Fibroblast of lung (primary cell): ENCODE measurements at regions not wholly inside any gene's neighbourhood (a gene's known extent, or its start where the extent isn't known, plus 50 kb on each side); places are given as distances from the start of the nearest gene placed in this dataset.
"Not testable (repeated sequence)": the region's sequence is repeated elsewhere in the genome, so short reads cannot be mapped to it uniquely, and the experiment has no call there.

Experiments
- DNase-seq, 2 donors: peaks; one replicate each; pipeline versions ENCODE4 v3.0.0 to v3.0.0-alpha.2; 2010; ENCODE audit warnings: low read depth in 2 of 2
- H2AFZ ChIP-seq: 2 replicates; pipeline ENCODE4 v1.5.1; 2012; ENCODE audit warnings: low read length, control low read depth, inconsistent platforms
- H3K27ac ChIP-seq: 2 replicates; pipeline ENCODE4 v1.5.1; 2011; ENCODE audit warnings: low read length, control low read depth; ENCODE audit not compliant: insufficient read depth
- H3K27me3 ChIP-seq: 2 replicates; pipeline ENCODE4 v1.5.1; 2011; ENCODE audit warnings: mild to moderate bottlenecking, low read length; ENCODE audit not compliant: control insufficient read depth, insufficient read depth
- H3K36me3 ChIP-seq: 2 replicates; pipeline ENCODE4 v1.5.1; 2011; ENCODE audit warnings: low read length; ENCODE audit not compliant: control insufficient read depth, insufficient read depth
- H3K4me1 ChIP-seq: 2 replicates; pipeline ENCODE4 v1.5.1; 2011; ENCODE audit warnings: low read length; ENCODE audit not compliant: control insufficient read depth, insufficient read depth; ENCODE audit errors: extremely low read depth
- H3K4me2 ChIP-seq: 2 replicates; pipeline ENCODE4 v1.5.1; 2011; ENCODE audit warnings: low read length, control low read depth; ENCODE audit not compliant: insufficient read depth; ENCODE audit errors: extremely low read depth
- H3K4me3 ChIP-seq, 4 experiments: fragments of 200-600 bp in 1 of 4; sonication (generic) in 1 of 4; replicated peaks in 1 of 4; 2 replicates each; pipeline ENCODE4 v1.5.1; 2011 to 2016; ENCODE audit warnings: low read length in 4 of 4, low read depth in 3 of 4, mild to moderate bottlenecking in 3 of 4, control low read depth in 2 of 4, inconsistent platforms in 1 of 4, mixed read lengths in 1 of 4; ENCODE audit not compliant: insufficient read depth in 1 of 4; ENCODE audit errors: control extremely low read depth in 1 of 4
- H3K79me2 ChIP-seq: 2 replicates; pipeline ENCODE4 v1.5.1; 2012; ENCODE audit warnings: mild to moderate bottlenecking, low read length, inconsistent platforms; ENCODE audit not compliant: control insufficient read depth, insufficient read depth
- H3K9ac ChIP-seq: 2 replicates; pipeline ENCODE4 v1.5.1; 2011; ENCODE audit warnings: mild to moderate bottlenecking, low read length, control low read depth; ENCODE audit not compliant: insufficient read depth
- H3K9me3 ChIP-seq: 2 replicates; pipeline ENCODE4 v1.5.1; 2012; ENCODE audit warnings: low read depth, low read length; ENCODE audit not compliant: control insufficient read depth, insufficient read depth
- H4K20me1 ChIP-seq: 2 replicates; pipeline ENCODE4 v1.5.1; 2011; ENCODE audit warnings: low read length; ENCODE audit not compliant: control insufficient read depth, insufficient read depth; ENCODE audit errors: extremely low read depth
- EZH2 ChIP-seq: IDR thresholded peaks from 2 replicates; pipeline ENCODE4 v1.5.1; 2012; ENCODE audit warnings: low read length, control low read depth, mild to moderate bottlenecking; ENCODE audit errors: missing control alignments
- TF ChIP-seq, protein P1 (sequence below), 2 donors: IDR thresholded peaks in 1 of 2; conservative IDR thresholded peaks in 1 of 2; 1 replicate in 1 of 2; 2 replicates in 1 of 2; pipeline ENCODE4 v1.5.1; 2011 to 2012; ENCODE audit warnings: low read length in 2 of 2, control low read depth in 1 of 2, inconsistent platforms in 1 of 2, low read depth in 1 of 2, mild to moderate bottlenecking in 1 of 2

DNA sequence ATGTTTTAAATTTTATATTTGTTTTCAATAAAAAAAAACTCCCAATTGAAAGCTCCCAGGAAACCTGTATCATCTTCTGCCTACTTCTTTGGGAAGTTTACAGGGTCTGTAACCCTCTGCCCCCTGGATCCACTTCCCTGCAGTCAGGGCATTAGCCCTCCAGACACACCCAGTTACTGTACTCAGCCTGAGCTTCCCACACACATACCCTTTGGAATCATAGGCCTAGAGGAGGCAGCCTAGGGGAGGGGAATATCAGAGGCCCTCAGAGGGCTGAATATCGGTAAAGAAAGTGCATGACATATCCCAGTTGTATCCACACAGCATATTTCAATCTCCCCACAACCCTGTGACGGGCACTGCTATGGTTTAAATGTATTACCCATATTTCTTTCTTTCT lies 56.2 kb upstream of the TFPI start:
- H3K9ac ChIP-seq, H3K27me3 ChIP-seq, H3K4me3 ChIP-seq, DNase-seq, H3K27ac ChIP-seq, H2AFZ ChIP-seq, H3K4me1 ChIP-seq, H3K36me3 ChIP-seq, H3K9me3 ChIP-seq, H4K20me1 ChIP-seq, H3K4me2 ChIP-seq, H3K79me2 ChIP-seq: not testable (repeated sequence)

DNA sequence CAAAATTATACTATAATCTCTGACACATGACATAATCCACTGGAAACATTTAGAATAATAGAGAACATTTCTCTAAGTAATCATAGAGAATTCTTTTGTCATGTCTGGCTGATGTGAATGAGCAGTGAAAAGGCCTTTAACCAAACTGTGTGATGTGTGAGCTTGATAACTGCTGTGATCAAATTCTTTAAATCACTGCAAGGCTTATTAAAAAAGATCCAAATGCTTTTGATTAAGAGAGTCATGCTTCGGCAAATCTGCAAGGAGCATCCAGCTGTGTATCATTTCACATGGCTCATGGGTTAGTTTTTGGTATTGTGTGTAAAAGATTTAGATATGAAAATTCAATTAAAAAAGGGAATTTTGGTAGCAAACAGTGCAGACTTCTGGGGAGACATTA lies 58.6 kb upstream of the TFPI start:
- DNase-seq: no peak

DNA sequence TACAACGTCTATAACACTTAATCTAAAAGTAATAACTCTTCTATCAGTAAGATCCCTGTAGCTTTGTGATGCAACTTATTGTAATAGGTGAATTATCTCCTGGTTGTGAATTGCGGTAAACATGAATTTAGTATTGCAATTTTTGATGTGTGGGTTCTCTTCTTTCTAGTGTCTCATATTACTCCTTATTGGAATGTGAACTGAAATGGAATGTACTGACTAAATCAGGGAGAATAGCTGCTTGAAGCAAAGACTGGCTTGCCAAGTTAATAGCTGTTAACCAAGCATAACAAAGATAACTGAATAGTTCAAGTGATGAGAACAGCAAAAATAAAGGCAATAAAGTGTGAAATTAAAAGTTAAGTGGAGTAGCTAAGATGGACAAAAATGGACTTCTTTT lies 60.5 kb upstream of the TFPI start:
- Histone ChIP-seq H3K36me3 (no peaks in the 10 kb centered on the region), H3K27me3 (no peaks in the 10 kb centered on the region), H2AFZ (no peak overlapping the region), H3K4me2 (no peak overlapping the region), H3K9ac (no peak overlapping the region), H3K79me2 (no peaks in the 10 kb centered on the region), H3K4me1 (no peaks in the 10 kb centered on the region), H3K27ac (no peak overlapping the region), H3K4me3 (no peak overlapping the region), H4K20me1 (no peaks in the 10 kb centered on the region), H3K9me3 (no peaks in the 10 kb centered on the region)
- DNase-seq: peak; percentile 60 to 77
- no peak for TF ChIP-seq EZH2
- TF ChIP-seq, protein P1, sequence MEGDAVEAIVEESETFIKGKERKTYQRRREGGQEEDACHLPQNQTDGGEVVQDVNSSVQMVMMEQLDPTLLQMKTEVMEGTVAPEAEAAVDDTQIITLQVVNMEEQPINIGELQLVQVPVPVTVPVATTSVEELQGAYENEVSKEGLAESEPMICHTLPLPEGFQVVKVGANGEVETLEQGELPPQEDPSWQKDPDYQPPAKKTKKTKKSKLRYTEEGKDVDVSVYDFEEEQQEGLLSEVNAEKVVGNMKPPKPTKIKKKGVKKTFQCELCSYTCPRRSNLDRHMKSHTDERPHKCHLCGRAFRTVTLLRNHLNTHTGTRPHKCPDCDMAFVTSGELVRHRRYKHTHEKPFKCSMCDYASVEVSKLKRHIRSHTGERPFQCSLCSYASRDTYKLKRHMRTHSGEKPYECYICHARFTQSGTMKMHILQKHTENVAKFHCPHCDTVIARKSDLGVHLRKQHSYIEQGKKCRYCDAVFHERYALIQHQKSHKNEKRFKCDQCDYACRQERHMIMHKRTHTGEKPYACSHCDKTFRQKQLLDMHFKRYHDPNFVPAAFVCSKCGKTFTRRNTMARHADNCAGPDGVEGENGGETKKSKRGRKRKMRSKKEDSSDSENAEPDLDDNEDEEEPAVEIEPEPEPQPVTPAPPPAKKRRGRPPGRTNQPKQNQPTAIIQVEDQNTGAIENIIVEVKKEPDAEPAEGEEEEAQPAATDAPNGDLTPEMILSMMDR (conservative IDR thresholded peaks at IDR 0.05 in 1 of 2, IDR thresholded peaks at IDR 0.05 in 1 of 2; ENCODE audit: low read depth in 1 of 2, low read length in 2 of 2): no peak

More for the DNA sequence above, 58.6 kb upstream of the TFPI start:
- Histone ChIP-seq H3K4me1 (no peaks in the 10 kb centered on the region), H2AFZ (no peak overlapping the region), H4K20me1 (no peaks in the 10 kb centered on the region), H3K27ac (no peak overlapping the region), H3K9me3 (no peaks in the 10 kb centered on the region), H3K27me3 (no peaks in the 10 kb centered on the region), H3K9ac (no peak overlapping the region), H3K79me2 (no peaks in the 10 kb centered on the region), H3K36me3 (no peaks in the 10 kb centered on the region), H3K4me3 (no peak overlapping the region), H3K4me2 (no peak overlapping the region)
- TF ChIP-seq EZH2: no peak
- TF ChIP-seq, protein P1 (conservative IDR thresholded peaks at IDR 0.05 in 1 of 2, IDR thresholded peaks at IDR 0.05 in 1 of 2; ENCODE audit: low read depth in 1 of 2, low read length in 2 of 2): no peak
